ENCODE measurements at regions not wholly inside any gene's neighbourhood (a gene's known extent, or its start where the extent isn't known, plus 50 kb on each side); places are given as distances from the start of the nearest gene placed in this dataset.
A peak's percentile ranks its signal among the peaks of the same experiment; 100 is the strongest.

GRCh38 chr2:18422432-18423165 lies 137.9 kb downstream of the RDH14 start:
- DNase-seq, result peak; percentile 23

- DNase-seq, result peak; percentile 81
Observed at GRCh38 chr2:18413676-18414396, 146.6 kb downstream of the RDH14 start.

DNA sequence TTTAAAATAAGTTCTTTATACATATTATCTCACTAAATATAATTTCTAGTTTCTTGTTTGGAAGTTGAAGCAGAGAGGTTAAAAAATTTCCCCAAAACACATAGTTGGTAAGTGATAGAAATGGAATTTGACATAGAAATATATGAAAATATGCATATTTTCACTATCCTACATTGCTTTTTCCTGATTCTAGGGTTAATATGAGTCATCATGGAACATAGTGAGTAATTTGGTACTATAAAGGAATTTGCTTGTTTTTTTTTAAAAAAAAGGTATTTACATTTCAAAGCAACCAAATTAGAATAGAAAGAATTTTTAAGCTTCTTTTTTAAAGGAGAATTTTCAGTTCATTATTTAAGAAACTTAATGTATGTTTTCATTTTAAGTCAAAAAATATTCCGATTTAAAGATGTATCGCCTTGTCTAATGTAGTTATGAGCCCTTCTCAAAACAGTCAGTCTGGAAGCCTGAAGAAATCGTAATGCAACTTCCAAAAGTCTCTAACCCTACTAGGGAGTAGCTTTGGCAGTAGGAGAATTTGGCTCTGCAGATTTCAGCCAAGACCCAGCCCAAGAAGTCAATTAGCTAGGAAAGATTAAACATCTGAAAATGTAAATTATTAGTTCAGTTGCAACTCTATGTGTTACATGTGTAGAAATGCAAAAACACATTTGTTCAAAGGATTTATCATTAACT lies 147.3 kb downstream of the RDH14 start:
- DNase-seq, result no peak

DNA sequence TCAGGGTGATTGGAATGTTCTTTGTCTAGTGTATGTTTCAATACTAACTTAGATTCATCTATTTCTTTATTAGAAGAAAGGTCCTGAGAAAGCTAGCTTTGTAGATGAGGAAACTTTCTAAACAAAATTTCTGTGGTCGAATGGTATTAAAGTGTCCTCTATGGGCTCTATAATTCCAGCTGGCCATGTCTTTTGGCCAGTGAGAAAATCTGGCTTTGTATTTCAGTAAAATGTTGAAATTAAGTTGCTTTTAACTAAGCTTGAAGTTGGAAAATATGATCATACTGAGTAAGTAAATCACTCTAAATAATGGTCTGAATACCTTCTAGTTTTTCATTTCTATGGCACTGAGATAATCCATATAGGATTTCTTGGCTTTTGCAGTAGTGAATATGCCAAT lies 148.8 kb downstream of the RDH14 start:
- no peak for DNase-seq

DNA sequence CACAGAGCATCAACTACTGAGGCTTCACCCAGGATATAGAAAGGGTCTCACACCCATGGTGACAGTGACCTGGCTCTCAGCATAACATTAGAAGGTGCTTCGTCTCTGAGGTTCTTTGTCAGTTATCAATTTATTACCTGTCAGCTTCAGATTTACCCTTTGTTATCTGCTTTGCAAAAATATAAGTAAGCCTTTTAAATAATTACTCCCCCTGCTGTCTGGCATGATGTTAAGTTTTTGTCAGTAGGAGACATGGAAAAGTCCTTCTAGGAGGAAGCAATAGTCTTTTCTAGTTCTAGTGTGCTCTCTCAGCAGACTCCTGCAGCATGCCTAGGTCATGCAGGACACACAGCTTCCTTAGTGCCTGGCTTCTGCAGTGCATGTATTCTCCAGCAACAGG lies 149.9 kb downstream of the RDH14 start:
- DNase-seq, result no peak

- no peak for DNase-seq
Observed at GRCh38 chr2:18408638-18409037, 151.8 kb downstream of the RDH14 start.

DNA sequence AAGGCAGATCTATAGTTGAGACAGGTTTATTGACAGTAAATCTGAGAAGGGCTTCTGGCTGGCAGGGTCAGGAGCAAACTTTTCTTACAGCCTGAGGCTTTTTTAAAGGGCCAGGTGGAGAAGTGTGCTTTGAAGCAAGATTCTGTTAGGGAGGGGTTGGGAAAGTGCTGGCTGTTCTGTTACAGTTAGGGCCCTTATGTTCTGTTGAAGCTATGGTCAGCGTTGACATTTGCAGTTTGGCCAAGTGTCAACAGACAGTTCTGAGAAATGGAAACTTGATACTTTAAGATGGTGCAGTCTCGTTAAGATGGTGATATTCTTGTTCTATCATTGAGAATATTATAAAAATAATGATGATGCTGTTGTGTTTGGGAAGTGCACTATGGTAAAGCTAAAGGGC lies 154.2 kb downstream of the RDH14 start:
- no peak for DNase-seq

- DNase-seq, result no peak
Observed at GRCh38 chr2:18404708-18405107, 155.7 kb downstream of the RDH14 start.

GRCh38 chr2:18403921-18404522 lies 156.4 kb downstream of the RDH14 start:
- no peak for DNase-seq

GRCh38 chr2:18402831-18403230 lies 157.6 kb downstream of the RDH14 start:
- DNase-seq, result no peak

GRCh38 chr2:18401471-18401870 lies 159.0 kb downstream of the RDH14 start:
- no peak for DNase-seq

GRCh38 chr2:18399601-18400000 lies 160.9 kb downstream of the RDH14 start:
- no peak for DNase-seq

GRCh38 chr2:18398833-18399232 lies 161.6 kb downstream of the RDH14 start:
- DNase-seq, result no peak

GRCh38 chr2:18396329-18397010 lies 164.0 kb downstream of the RDH14 start:
- DNase-seq, result no peak

- DNase-seq, result no peak
Observed at GRCh38 chr2:18395555-18395954, 164.9 kb downstream of the RDH14 start.

GRCh38 chr2:18387441-18388206 lies 172.8 kb downstream of the RDH14 start:
- DNase-seq, result peak; percentile 56

- DNase-seq, result no peak
Observed at GRCh38 chr2:18384242-18384641, 176.2 kb downstream of the RDH14 start.

DNA sequence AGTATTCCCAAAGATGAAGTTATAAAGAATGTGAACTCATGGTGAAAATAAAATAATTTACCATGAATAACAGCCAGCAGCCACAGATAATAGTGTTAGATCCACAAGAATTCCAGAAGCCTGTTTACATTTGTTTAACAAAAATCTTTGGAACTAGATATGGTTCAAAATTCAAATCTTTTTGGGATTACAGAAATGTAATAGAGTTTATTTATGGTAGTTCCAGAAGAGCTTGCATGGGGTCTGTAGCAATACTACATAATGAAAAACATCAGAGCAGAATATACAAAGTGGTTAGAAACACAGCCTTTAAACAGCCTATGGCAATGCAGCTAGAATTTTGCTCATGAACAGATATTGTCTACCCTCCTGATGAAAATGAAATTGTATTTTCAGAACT lies 179.1 kb downstream of the RDH14 start:
- DNase-seq, result no peak

DNA sequence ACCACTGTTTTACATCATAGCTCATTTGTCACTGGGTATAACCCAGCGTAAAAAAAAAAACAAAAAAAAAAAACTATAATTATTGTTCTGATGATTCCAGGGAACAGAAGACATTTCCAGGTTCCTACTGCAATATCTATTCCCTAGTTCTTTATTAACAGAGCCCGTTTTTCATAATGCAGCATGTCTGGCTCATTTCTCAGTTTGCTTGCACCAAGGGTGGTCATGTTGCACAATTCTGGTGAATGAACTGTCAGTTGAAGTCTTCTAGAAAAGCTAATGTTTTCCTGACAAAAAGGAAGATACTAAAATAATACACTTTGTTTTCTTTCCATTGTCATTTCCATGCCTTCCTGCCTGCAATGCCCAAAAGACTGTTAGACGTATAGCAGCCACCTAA lies 180.1 kb downstream of the RDH14 start:
- DNase-seq, result no peak

DNA sequence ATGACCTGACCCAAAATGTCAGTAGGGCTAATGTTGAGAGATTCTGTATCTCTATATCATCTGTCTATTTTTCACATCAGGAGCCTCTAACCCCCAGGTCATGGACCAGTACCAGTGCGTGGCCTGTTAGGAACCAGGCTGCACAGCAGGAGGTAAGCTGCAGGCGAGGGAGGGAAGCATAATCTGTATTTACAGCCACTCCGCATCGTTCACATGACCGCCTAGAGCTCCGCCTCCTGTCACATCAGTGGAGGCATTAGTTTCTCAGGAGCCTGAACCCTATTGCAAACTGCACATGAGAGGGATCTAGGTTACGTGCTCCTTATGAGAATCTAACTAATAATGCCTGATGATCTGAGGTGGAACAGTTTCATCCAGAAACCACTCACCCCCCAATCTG lies 180.6 kb downstream of the RDH14 start:
- no peak for DNase-seq

DNA sequence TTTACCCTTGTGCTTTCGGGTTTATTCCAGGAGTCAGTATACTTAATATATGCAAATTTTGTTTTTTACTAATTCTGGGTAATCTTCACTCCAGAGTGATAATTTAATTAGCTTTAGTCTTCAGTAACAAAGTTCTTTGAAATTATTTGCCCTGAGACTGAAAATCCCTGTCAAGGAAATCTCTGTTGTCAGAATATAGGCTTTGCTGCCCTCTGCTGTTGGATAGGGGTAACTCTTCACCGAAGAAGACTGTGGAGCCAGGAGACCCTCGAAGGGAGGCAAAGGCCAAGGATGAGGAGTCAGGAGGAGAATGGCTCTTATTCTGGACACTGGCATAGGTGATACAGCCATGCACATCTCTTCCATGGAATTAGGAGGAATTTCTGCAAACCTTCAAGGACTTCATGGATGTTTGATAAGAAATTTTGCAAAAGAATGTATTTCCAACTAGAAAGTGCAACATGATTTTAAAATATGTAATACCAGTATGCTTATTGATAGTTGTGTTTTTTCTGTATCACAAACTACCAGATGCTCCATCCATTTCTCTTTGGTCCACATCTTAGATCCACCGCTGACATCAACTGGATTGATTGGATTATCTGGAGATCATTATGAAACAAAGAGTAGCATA lies 182.3 kb downstream of the RDH14 start:
- DNase-seq, result no peak

GRCh38 chr2:18376936-18377335 lies 183.5 kb downstream of the RDH14 start:
- no peak for DNase-seq

All from NCI-H226 (cell line).